Eye (tissue), 1 donor: ENCODE measurements at regions not wholly inside any gene's neighbourhood (a gene's known extent, or its start where the extent isn't known, plus 50 kb on each side); places are given as distances from the start of the nearest gene placed in this dataset.

ENCODE experiments used
- DNase-seq: peaks from one replicate; pipeline ENCODE4 v3.0.0-alpha.2; 2015

GRCh38 chr9:129322641-129323375 lies 144.7 kb upstream of the IER5L start:
- no peak for DNase-seq

DNA sequence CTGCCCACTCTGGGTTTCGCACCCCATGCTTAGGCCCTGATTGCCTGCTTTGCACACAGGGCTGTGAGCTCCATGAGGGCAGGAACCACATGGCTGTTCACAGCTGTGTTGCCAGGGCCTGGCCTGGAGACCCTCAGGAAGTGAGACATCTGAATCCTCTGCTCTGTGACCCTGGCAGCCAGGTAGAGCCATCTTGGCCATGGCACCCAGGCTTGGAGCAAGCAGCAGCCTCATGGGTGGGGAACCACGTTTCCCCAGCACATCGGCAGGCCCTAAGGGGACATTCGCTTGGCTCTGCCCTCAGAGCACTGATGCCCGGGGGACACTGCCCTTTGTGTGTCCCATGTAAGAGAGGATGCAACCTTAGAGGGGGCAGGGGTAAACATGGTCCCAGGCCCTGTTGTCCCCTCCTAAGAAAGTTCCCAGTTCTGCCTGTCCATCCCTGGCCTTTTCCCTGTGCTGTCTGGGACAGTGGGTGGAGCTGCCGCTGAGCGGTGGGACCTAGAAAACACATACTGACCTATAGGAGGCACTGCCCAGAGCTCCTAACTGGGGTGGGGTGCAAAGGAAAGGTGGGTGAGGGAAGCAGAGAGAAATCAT lies 144.1 kb upstream of the IER5L start:
- DNase-seq, result no peak

DNA sequence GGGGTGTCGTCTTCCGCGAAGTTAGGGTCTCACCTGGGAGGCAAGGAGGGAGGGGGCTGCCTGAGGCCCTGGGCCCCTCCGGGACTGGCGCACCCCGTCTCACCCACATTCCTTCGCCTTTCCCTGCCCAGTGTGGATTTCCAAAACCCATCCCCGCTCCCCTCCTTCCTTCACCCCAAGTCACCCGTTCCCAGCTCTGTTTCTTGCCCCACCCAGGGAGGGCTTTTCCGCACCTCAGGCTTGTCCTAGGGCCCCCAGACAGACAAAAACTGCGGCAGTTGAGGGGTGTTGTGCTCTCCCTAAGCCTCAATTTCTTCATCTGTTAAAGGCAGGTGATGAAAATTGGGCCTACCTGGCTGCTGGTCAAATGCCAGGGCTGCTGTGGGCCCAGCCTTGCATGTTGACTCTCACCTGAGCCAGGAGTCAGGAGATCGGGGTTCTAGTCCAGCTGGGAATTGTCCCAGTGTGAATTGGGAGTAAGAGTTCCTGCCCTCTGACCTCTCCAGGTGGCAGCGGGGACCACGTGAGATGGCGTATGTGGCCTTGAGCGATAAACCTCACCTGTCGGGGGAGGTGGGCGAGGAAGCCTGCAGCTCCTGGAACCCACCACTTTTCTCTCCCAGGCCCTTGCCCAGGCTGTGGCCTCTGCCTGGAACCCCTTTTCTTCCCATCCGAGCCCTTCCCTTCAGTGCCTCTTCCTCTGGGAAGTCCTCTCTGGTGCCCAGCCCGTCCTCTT lies 143.4 kb upstream of the IER5L start:
- no peak for DNase-seq

GRCh38 chr9:129320575-129321285 lies 142.7 kb upstream of the IER5L start:
- peak; percentile 92 for DNase-seq

DNA sequence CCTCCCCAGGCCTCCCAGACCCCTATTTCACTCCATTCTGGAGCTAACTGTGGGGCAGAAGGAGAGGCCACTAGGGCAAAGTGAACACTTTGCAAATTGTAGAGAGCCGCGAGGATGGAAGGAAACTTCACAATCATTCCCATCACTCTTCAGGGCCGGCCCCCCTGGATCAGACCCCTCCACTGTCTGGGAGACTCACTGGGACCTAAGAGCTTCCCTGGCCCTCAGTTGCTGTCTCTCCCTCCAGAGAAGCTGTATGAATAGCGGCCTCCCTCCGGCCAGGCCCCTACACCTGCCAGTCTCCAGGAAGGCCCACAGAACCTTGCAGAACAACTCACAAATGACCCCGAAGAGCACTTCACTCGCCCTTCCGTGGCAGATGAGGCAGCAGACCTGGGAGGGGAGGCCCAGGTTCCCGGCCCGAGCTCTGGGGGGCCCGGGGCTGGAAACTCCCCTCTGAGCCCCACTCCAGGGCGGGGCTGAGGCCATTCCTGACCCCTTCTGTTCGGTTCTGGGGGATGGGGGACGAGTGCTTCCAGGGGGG lies 141.9 kb upstream of the IER5L start:
- no peak for DNase-seq

- DNase-seq, result no peak
Measured at GRCh38 chr9:129319076-129319937, 141.2 kb upstream of the IER5L start.

GRCh38 chr9:129318121-129319075 lies 140.3 kb upstream of the IER5L start:
- peak; percentile 29 for DNase-seq

GRCh38 chr9:129317179-129318011 lies 139.3 kb upstream of the IER5L start:
- DNase-seq, result peak; percentile 61

DNA sequence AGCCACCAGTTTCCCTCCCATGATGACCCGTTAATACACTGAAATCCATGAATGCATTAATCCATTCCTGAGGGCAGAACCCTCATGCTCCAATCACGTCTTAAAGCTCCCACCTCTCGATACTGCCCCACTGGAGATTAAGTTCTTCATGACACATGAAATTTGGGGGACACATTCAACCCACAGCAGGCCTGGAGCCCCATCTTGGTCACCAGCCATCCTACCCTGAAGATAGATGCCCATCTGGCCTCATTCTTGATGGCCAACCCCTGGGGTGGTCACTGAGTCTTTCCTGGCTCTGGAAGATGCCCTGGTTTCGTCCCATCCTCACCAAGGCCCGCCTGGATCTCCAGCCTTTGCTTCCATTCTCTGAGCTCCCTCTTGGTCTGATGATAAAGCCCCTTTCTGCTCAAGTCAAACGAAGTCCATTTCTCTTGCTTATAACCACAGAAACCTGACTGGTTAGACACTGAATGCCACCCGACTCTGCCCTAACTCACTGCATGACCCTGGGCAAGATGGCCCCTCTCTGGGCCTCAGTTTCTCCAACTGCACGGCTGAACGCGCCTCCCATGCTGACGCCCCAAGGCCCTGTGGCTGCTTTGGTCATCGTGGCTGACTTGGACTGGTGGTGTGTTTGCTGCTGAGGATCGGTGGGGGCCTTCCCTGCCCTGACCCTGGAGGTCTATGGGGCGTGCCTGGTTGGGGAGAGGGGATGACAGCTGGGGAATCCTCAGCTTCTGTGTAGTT lies 138.4 kb upstream of the IER5L start:
- no peak for DNase-seq

GRCh38 chr9:129313331-129313955 lies 135.4 kb upstream of the IER5L start:
- DNase-seq, result no peak

GRCh38 chr9:129312251-129313122 lies 134.4 kb upstream of the IER5L start:
- DNase-seq, result no peak

DNA sequence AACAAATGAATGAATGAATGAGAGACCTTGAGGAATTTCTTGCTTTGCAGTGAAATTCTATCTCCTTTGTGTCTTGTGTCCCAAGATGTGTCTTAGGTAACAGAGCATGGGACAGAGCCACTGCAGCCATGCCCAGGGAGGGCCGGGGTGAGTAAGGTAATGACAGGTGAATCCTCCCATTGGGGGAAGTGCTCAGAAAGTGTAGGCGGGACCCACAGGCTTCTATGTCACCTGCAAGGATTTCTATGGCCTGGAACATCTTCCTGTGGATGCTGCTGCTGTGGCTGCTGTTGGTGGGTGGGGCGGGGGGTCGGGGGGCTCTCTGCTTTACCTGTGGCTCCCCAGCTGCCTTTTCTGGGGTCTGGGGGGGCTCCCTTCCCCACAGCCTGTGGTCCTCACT lies 133.6 kb upstream of the IER5L start:
- no peak for DNase-seq

DNA sequence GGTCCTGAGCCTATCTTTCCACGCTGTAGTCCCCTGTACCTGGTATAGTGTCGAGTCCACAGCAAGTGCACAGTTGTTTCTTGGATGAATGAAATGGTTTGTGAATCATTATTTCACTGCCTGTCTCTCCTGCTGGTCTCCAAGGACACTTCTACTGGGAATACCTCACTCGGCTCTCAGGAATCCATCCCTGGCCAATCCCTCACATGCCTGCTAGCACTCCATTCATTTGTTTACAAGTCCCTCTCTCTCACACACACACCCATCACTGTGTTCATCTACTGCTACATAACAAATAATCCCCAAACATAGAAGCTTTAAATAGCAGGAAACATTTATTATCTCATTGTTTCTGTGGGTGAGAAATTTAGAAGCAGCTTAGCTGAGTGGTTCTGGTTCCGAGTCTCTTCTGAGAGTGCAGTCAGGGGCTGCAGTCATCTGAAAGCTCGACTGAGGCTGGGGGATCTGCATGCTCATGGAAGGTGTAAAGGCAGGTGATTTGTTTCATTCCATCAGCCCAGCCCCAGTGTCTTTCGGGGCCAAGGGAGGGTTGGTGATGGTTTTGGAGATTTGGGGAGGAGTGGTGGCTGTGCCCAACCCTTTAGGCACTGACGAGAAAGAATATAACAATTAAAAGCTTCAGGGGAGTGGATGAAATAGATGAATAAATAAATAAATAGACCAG lies 132.7 kb upstream of the IER5L start:
- DNase-seq, result no peak

DNA sequence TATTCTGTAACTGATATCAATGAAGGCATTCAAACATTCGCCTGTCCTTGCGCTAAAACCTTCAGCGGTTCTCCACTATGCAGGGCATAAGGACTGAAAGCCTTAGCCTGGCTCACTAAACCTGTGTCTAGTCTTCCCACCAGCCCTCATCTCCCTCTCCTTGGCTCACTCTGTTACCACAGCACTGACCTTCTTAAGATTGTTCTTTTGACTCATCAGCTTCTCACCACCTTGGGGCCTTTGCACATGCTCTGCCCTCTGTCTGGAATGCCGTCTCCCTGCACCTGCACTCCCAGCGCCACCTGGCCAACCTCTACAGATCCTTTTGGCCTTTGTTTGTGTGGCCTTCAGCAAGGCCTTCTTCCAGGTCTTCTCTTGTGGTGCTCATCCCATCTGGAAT lies 131.8 kb upstream of the IER5L start:
- no peak for DNase-seq

DNA sequence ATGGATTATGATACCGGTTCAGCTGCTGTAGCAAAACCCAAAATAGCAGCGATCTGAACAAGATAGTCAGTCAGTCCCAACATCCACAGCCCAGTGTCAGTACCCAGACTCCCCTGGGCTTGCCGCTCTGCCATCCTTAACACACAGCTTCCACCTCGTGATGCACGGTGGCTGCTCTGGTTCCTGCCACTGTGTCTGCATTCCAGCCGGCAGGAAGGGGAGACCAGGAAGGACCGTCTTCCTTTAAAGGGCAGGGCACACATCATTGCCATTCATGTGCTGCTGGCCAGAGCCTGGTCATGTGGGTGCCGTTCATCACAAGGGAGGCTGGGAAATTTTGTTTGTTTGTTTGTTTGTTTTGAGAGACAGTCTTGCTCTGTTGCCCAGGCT lies 131.0 kb upstream of the IER5L start:
- no peak for DNase-seq

DNA sequence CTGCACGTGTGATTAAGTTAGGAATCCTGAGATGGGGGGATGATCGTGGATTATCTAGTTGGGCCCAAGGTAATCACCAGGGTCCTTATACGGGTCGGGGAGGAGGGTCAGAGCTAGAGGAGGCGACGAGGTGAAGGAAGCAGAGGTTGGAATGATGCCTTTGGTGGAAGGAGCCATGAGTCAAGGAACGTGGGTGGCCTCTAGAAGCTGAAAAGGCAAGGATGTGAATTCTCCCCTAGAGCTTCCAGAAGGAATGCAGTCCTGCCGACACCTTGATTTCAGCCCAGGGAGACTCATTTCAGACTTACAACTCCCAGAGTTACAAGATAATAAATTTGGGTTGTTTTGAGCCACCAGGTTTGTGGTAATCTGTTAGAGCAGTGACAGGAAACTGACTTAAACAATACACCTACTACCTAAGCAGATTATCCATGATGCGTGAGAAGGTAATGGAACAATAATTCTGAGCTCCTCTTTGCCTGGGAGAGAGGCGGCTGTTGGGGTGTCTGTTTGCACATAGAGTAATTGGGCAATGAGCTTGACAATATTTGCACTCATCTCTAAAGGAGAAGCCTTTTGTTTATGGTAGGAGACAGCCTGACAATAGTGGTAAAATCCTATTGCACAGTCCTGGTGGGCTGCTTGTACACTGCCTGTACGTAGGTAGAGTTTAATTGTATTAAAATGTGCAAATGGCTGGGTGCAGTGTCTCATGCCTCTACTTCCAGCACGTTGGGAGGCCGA lies 129.3 kb upstream of the IER5L start:
- DNase-seq, result no peak
